ENCODE measurements at regions not wholly inside any gene's neighbourhood (a gene's known extent, or its start where the extent isn't known, plus 50 kb on each side); places are given as distances from the start of the nearest gene placed in this dataset.

GRCh38 chr9:24766081-24766480 lies 220.4 kb upstream of the IZUMO3 start:
- Histone ChIP-seq H3K4me3 (replicated peaks in 1 of 4; ENCODE audit: control extremely low read depth in 1 of 4, insufficient read depth in 1 of 4, low read depth in 3 of 4, low read length in 4 of 4) (no peak overlapping the region), H3K9me3 (ENCODE audit: control insufficient read depth, insufficient read depth, low read depth, low read length) (no peaks in the 10 kb centered on the region), H3K27ac (ENCODE audit: insufficient read depth, low read length) (no peak overlapping the region), H3K4me1 (ENCODE audit: control insufficient read depth, extremely low read depth, insufficient read depth, low read length) (no peaks in the 10 kb centered on the region), H3K36me3 (ENCODE audit: control insufficient read depth, insufficient read depth, low read length) (no peaks in the 10 kb centered on the region), H3K27me3 (ENCODE audit: control insufficient read depth, insufficient read depth, low read length) (no peaks in the 10 kb centered on the region), H4K20me1 (ENCODE audit: control insufficient read depth, extremely low read depth, insufficient read depth, low read length) (no peaks in the 10 kb centered on the region), H2AFZ (ENCODE audit: low read length) (no peak overlapping the region), H3K79me2 (ENCODE audit: control insufficient read depth, insufficient read depth, low read length) (no peaks in the 10 kb centered on the region), H3K4me2 (ENCODE audit: extremely low read depth, insufficient read depth, low read length) (no peak overlapping the region), H3K9ac (ENCODE audit: insufficient read depth, low read length) (no peak overlapping the region)
- TF ChIP-seq CTCF (conservative IDR thresholded peaks at IDR 0.05 in 1 of 2, IDR thresholded peaks at IDR 0.05 in 1 of 2; ENCODE audit: low read depth in 1 of 2, low read length in 2 of 2) (no peak), EZH2 (IDR thresholded peaks at IDR 0.05; ENCODE audit: low read length, missing control alignments) (no peak)
- no peak for DNase-seq (ENCODE audit: low read depth in 2 of 2)

- no peak overlapping the region for H3K9ac ChIP-seq (ENCODE audit: insufficient read depth, low read length)
- H3K4me2 ChIP-seq (ENCODE audit: extremely low read depth, insufficient read depth, low read length), result no peak overlapping the region
- no peak overlapping the region for H3K27ac ChIP-seq (ENCODE audit: insufficient read depth, low read length)
- no peak overlapping the region for H3K4me3 ChIP-seq (replicated peaks in 1 of 4; ENCODE audit: control extremely low read depth in 1 of 4, insufficient read depth in 1 of 4, low read depth in 3 of 4, low read length in 4 of 4)
- DNase-seq (ENCODE audit: low read depth in 2 of 2), result no peak
- no peaks in the 10 kb centered on the region for H3K4me1 ChIP-seq (ENCODE audit: control insufficient read depth, extremely low read depth, insufficient read depth, low read length)
- no peaks in the 10 kb centered on the region for H3K9me3 ChIP-seq (ENCODE audit: control insufficient read depth, insufficient read depth, low read depth, low read length)
- H4K20me1 ChIP-seq (ENCODE audit: control insufficient read depth, extremely low read depth, insufficient read depth, low read length), result no peaks in the 10 kb centered on the region
- no peaks in the 10 kb centered on the region for H3K79me2 ChIP-seq (ENCODE audit: control insufficient read depth, insufficient read depth, low read length)
- no peaks in the 10 kb centered on the region for H3K36me3 ChIP-seq (ENCODE audit: control insufficient read depth, insufficient read depth, low read length)
- H2AFZ ChIP-seq (ENCODE audit: low read length), result no peak overlapping the region
- H3K27me3 ChIP-seq (ENCODE audit: control insufficient read depth, insufficient read depth, low read length), result no peaks in the 10 kb centered on the region
- TF ChIP-seq EZH2 (IDR thresholded peaks at IDR 0.05; ENCODE audit: low read length, missing control alignments) (no peak), CTCF (conservative IDR thresholded peaks at IDR 0.05 in 1 of 2, IDR thresholded peaks at IDR 0.05 in 1 of 2; ENCODE audit: low read depth in 1 of 2, low read length in 2 of 2) (no peak)
Observed at GRCh38 chr9:24765025-24765756, 219.5 kb upstream of the IZUMO3 start.

- no peak overlapping the region for H2AFZ ChIP-seq (ENCODE audit: low read length)
- H3K4me2 ChIP-seq (ENCODE audit: extremely low read depth, insufficient read depth, low read length), result no peak overlapping the region
- H3K27ac ChIP-seq (ENCODE audit: insufficient read depth, low read length), result no peak overlapping the region
- H3K4me3 ChIP-seq (replicated peaks in 1 of 4; ENCODE audit: control extremely low read depth in 1 of 4, insufficient read depth in 1 of 4, low read depth in 3 of 4, low read length in 4 of 4), result no peak overlapping the region
- no peak overlapping the region for H3K9ac ChIP-seq (ENCODE audit: insufficient read depth, low read length)
- DNase-seq (ENCODE audit: low read depth in 2 of 2), result no peak
- H3K9me3 ChIP-seq (ENCODE audit: control insufficient read depth, insufficient read depth, low read depth, low read length), result no peaks in the 10 kb centered on the region
- no peaks in the 10 kb centered on the region for H3K27me3 ChIP-seq (ENCODE audit: control insufficient read depth, insufficient read depth, low read length)
- H4K20me1 ChIP-seq (ENCODE audit: control insufficient read depth, extremely low read depth, insufficient read depth, low read length), result no peaks in the 10 kb centered on the region
- H3K79me2 ChIP-seq (ENCODE audit: control insufficient read depth, insufficient read depth, low read length), result no peaks in the 10 kb centered on the region
- no peaks in the 10 kb centered on the region for H3K4me1 ChIP-seq (ENCODE audit: control insufficient read depth, extremely low read depth, insufficient read depth, low read length)
- TF ChIP-seq CTCF (conservative IDR thresholded peaks at IDR 0.05 in 1 of 2, IDR thresholded peaks at IDR 0.05 in 1 of 2; ENCODE audit: low read depth in 1 of 2, low read length in 2 of 2) (no peak), EZH2 (IDR thresholded peaks at IDR 0.05; ENCODE audit: low read length, missing control alignments) (no peak)
- H3K36me3 ChIP-seq (ENCODE audit: control insufficient read depth, insufficient read depth, low read length), result no peaks in the 10 kb centered on the region
Observed at GRCh38 chr9:24738421-24738961, 192.8 kb upstream of the IZUMO3 start.
